ENCODE measurements at regions not wholly inside any gene's neighbourhood (a gene's known extent, or its start where the extent isn't known, plus 50 kb on each side); places are given as distances from the start of the nearest gene placed in this dataset.

GRCh38 chr7:18305866-18306265, 189.7 kb upstream of the HDAC9 start:
- Histone ChIP-seq H3K27me3 (ENCODE audit: insufficient read depth, low read length) (no peaks in the 10 kb centered on the region), H4K20me1 (ENCODE audit: insufficient read depth) (no peaks in the 10 kb centered on the region), H2AFZ (ENCODE audit: low read depth, low read length, poor library complexity, severe bottlenecking) (no peak overlapping the region), H3K9ac (ENCODE audit: low read length) (no peak overlapping the region), H3K27ac (ENCODE audit: low read depth, low read length) (no peak overlapping the region), H3K4me3 (replicated peaks in 1 of 2; ENCODE audit: low read depth in 1 of 2, low read length in 2 of 2) (no peak overlapping the region), H3K79me2 (ENCODE audit: insufficient read depth, low read length) (no peaks in the 10 kb centered on the region), H3K4me2 (ENCODE audit: low read length) (no peak overlapping the region), H3K36me3 (ENCODE audit: control insufficient read depth in 1 of 2, insufficient read depth in 2 of 2, low read length in 2 of 2) (no peaks in the 10 kb centered on the region), H3K9me3 (ENCODE audit: control insufficient read depth in 1 of 2, insufficient read depth in 1 of 2, low read depth in 1 of 2, low read length in 2 of 2) (no peaks in the 10 kb centered on the region), H3K4me1 (ENCODE audit: control insufficient read depth in 1 of 2, insufficient read depth in 2 of 2, low read length in 2 of 2) (no peaks in the 10 kb centered on the region), H3K9me2 (ENCODE audit: insufficient read depth) (no peaks in the 10 kb centered on the region)
- RAD21 ChIA-PET (ENCODE audit: low non-redundant PET in 1 of 2, low total read pairs in 2 of 2, uncharacterized antibody in 2 of 2, unreplicated experiment in 2 of 2): no interaction called here
- ATAC-seq: no peak
- intact Hi-C loops (cut with micrococcal nuclease): no loop called here
- no peak for DNase-seq (ENCODE audit: low read depth, low spot score)
- TF ChIP-seq POLR2AphosphoS5 (IDR thresholded peaks at IDR 0.05; ENCODE audit: low read depth, low read length): no peak
- no peak for TF ChIP-seq SP1 (IDR thresholded peaks at IDR 0.05; ENCODE audit: low read depth)
- TF ChIP-seq RAD21 (IDR thresholded peaks at IDR 0.05; ENCODE audit: low read depth): no peak
- TF ChIP-seq EZH2phosphoT487 (IDR thresholded peaks at IDR 0.05; ENCODE audit: borderline replicate concordance): no peak
- no peak for TF ChIP-seq SIN3A (IDR thresholded peaks at IDR 0.05; ENCODE audit: low read depth)
- TF ChIP-seq TCF7L2 (IDR thresholded peaks at IDR 0.05; ENCODE audit: borderline replicate concordance, extremely low read depth, insufficient read depth, insufficient read length): no peak
- no peak for TF ChIP-seq MAX (IDR thresholded peaks at IDR 0.05)
- no peak for TF ChIP-seq CBX3 (IDR thresholded peaks at IDR 0.05; ENCODE audit: low read depth)
- TF ChIP-seq CEBPB (IDR thresholded peaks at IDR 0.05; ENCODE audit: low read depth): no peak
- no peak for TF ChIP-seq ATF3 (IDR thresholded peaks at IDR 0.05)
- no peak for TF ChIP-seq EGR1 (IDR thresholded peaks at IDR 0.05; ENCODE audit: low read depth)
- TF ChIP-seq ZNF274 (IDR thresholded peaks at IDR 0.05; ENCODE audit: low read depth, low read length): no peak
- no peak for TF ChIP-seq SRF (IDR thresholded peaks at IDR 0.05; ENCODE audit: low read depth)
- TF ChIP-seq ELF1 (IDR thresholded peaks at IDR 0.05; ENCODE audit: borderline replicate concordance, low read depth): no peak
- POLR2A ChIA-PET: no interaction called here
- CTCF ChIA-PET: no interaction called here
- BruUV-seq (replicated peaks): no TSS peak

GRCh38 chr7:18306696-18307095, 188.9 kb upstream of the HDAC9 start:
- ATAC-seq (no peak), DNase-seq (ENCODE audit: low read depth, low spot score) (no peak)
- no peak for TF ChIP-seq CBX3 (IDR thresholded peaks at IDR 0.05; ENCODE audit: low read depth)
- TF ChIP-seq ELF1 (IDR thresholded peaks at IDR 0.05; ENCODE audit: borderline replicate concordance, low read depth): no peak
- no peak for TF ChIP-seq POLR2A (IDR thresholded peaks at IDR 0.05; ENCODE audit: borderline replicate concordance, extremely low read depth, insufficient read depth, insufficient read length)
- TF ChIP-seq YY1 (IDR thresholded peaks at IDR 0.05; ENCODE audit: extremely low read depth, insufficient replicate concordance, low read depth, low read length): no peak
- no peak for TF ChIP-seq SRF (IDR thresholded peaks at IDR 0.05; ENCODE audit: low read depth)
- TF ChIP-seq ZNF274 (IDR thresholded peaks at IDR 0.05; ENCODE audit: low read depth, low read length): no peak
- no peak for TF ChIP-seq EZH2phosphoT487 (IDR thresholded peaks at IDR 0.05; ENCODE audit: borderline replicate concordance)
- no peak for TF ChIP-seq JUND (IDR thresholded peaks at IDR 0.05)
- TF ChIP-seq CTCF (IDR thresholded peaks at IDR 0.05 in 2 of 3, conservative IDR thresholded peaks at IDR 0.05 in 1 of 3; ENCODE audit: borderline replicate concordance in 1 of 3, insufficient read depth in 1 of 3, low read depth in 2 of 3, low read length in 2 of 3): no peak
- no peak for TF ChIP-seq POLR2AphosphoS5 (IDR thresholded peaks at IDR 0.05; ENCODE audit: low read depth, low read length)
- H3K4me3 ChIP-seq (replicated peaks in 1 of 2; ENCODE audit: low read depth in 1 of 2, low read length in 2 of 2): no peak overlapping the region
- H4K20me1 ChIP-seq (ENCODE audit: insufficient read depth): no peaks in the 10 kb centered on the region
- H3K36me3 ChIP-seq (ENCODE audit: control insufficient read depth in 1 of 2, insufficient read depth in 2 of 2, low read length in 2 of 2): no peaks in the 10 kb centered on the region
- H3K9me3 ChIP-seq (ENCODE audit: control insufficient read depth in 1 of 2, insufficient read depth in 1 of 2, low read depth in 1 of 2, low read length in 2 of 2): no peaks in the 10 kb centered on the region
- ChIA-PET CTCF (no interaction called here), RAD21 (ENCODE audit: low non-redundant PET in 1 of 2, low total read pairs in 2 of 2, uncharacterized antibody in 2 of 2, unreplicated experiment in 2 of 2) (no interaction called here), POLR2A (no interaction called here)
- BruUV-seq (replicated peaks): no TSS peak
- H3K9ac ChIP-seq (ENCODE audit: low read length): no peak overlapping the region
- H2AFZ ChIP-seq (ENCODE audit: low read depth, low read length, poor library complexity, severe bottlenecking): no peak overlapping the region
- no peaks in the 10 kb centered on the region for H3K9me2 ChIP-seq (ENCODE audit: insufficient read depth)
- no peaks in the 10 kb centered on the region for H3K79me2 ChIP-seq (ENCODE audit: insufficient read depth, low read length)
- H3K27me3 ChIP-seq (ENCODE audit: insufficient read depth, low read length): no peaks in the 10 kb centered on the region
- intact Hi-C loops (cut with micrococcal nuclease): no loop called here
- H3K27ac ChIP-seq (ENCODE audit: low read depth, low read length): no peak overlapping the region
- no peaks in the 10 kb centered on the region for H3K4me1 ChIP-seq (ENCODE audit: control insufficient read depth in 1 of 2, insufficient read depth in 2 of 2, low read length in 2 of 2)
- no peak overlapping the region for H3K4me2 ChIP-seq (ENCODE audit: low read length)
